PC-3 (cell line): ENCODE measurements at regions not wholly inside any gene's neighbourhood (a gene's known extent, or its start where the extent isn't known, plus 50 kb on each side); places are given as distances from the start of the nearest gene placed in this dataset.

Experiments used
- EZH2 ChIP-seq: fragments of 300-600 bp; sonication (generic); IDR thresholded peaks from one replicate; pipeline ENCODE4 v1.6.1; 2017; ENCODE audit warnings: antibody characterized with exemption, mild to moderate bottlenecking, low read length; ENCODE audit not compliant: unreplicated experiment
- EZH2phosphoT487 ChIP-seq: fragments of 300-600 bp; sonication (generic); IDR thresholded peaks from 2 replicates; pipeline ENCODE4 v1.6.1; 2018; ENCODE audit warnings: mild to moderate bottlenecking, antibody characterized with exemption, low read length, borderline replicate concordance
- TF ChIP-seq, protein P1 (sequence below): fragments of 300-600 bp; sonication (generic); conservative IDR thresholded peaks from 2 replicates; pipeline ENCODE4 v1.5.1; 2017; ENCODE audit warnings: antibody characterized with exemption, low read depth, mild to moderate bottlenecking, low read length

DNA sequence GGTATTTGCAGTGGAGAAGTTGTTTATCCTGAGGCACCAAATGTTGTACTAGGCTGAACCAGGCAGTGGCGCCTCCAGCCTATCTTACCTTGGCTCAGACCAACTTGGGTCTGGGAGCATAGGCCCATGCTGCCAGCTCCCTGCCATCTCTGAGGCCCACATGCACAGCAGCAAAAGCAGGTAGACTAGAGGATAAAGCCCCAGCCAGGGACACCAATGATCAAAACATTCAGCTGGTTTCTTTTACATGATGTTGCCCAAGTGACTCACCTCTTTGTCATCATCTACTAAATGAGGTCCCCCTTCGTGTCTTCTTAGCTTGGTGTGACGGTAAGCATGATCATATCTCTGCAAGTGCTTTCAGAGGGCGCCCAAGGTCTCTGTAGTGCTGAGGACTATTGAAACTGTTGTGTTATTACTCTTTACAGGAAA, 112.1 kb upstream of the DRD2 start:
- TF ChIP-seq, protein P1, sequence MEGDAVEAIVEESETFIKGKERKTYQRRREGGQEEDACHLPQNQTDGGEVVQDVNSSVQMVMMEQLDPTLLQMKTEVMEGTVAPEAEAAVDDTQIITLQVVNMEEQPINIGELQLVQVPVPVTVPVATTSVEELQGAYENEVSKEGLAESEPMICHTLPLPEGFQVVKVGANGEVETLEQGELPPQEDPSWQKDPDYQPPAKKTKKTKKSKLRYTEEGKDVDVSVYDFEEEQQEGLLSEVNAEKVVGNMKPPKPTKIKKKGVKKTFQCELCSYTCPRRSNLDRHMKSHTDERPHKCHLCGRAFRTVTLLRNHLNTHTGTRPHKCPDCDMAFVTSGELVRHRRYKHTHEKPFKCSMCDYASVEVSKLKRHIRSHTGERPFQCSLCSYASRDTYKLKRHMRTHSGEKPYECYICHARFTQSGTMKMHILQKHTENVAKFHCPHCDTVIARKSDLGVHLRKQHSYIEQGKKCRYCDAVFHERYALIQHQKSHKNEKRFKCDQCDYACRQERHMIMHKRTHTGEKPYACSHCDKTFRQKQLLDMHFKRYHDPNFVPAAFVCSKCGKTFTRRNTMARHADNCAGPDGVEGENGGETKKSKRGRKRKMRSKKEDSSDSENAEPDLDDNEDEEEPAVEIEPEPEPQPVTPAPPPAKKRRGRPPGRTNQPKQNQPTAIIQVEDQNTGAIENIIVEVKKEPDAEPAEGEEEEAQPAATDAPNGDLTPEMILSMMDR, result peak; percentile 9; the same call in 1 of the 2 replicates
- no peak for TF ChIP-seq EZH2
- no peak for TF ChIP-seq EZH2phosphoT487
